ENCODE measurements at regions not wholly inside any gene's neighbourhood (a gene's known extent, or its start where the extent isn't known, plus 50 kb on each side); places are given as distances from the start of the nearest gene placed in this dataset.

- TF ChIP-seq EZH2 (IDR thresholded peaks at IDR 0.05) (no peak), CTCF (IDR thresholded peaks at IDR 0.05 in 2 of 3, conservative IDR thresholded peaks at IDR 0.05 in 1 of 3; ENCODE audit: borderline replicate concordance in 1 of 3, insufficient read depth in 1 of 3, low read depth in 2 of 3, low read length in 2 of 3) (no peak), POLR2A (IDR thresholded peaks at IDR 0.05; ENCODE audit: borderline replicate concordance, extremely low read depth, insufficient read depth, insufficient read length) (no peak), TCF7L2 (IDR thresholded peaks at IDR 0.05; ENCODE audit: borderline replicate concordance, extremely low read depth, insufficient read depth, insufficient read length) (no peak), ATF3 (IDR thresholded peaks at IDR 0.05) (no peak), CEBPB (IDR thresholded peaks at IDR 0.05; ENCODE audit: low read depth) (no peak), ZNF274 (IDR thresholded peaks at IDR 0.05; ENCODE audit: low read depth, low read length) (no peak), SIN3A (IDR thresholded peaks at IDR 0.05; ENCODE audit: low read depth) (no peak), MAX (IDR thresholded peaks at IDR 0.05) (no peak)
Observed at GRCh38 chr2:234366891-234367290, 130.0 kb downstream of the ARL4C start.

All from HCT116 (cell line).